Spleen (tissue), 7 donors: ENCODE measurements at regions not wholly inside any gene's neighbourhood (a gene's known extent, or its start where the extent isn't known, plus 50 kb on each side); places are given as distances from the start of the nearest gene placed in this dataset.

Experiments used
- CTCF ChIP-seq, 11 experiments: fragments of 200-600 bp in 7 of 11; fragments of 450-650 bp in 4 of 11; sonication (generic) in 4 of 11; IDR thresholded peaks in 8 of 11; conservative IDR thresholded peaks in 3 of 11; 1 replicate in 7 of 11; 2 replicates in 4 of 11; pipeline versions ENCODE4 v1.4.0 to v1.8.0; 2016 to 2021; ENCODE audit warnings: antibody characterized with exemption in 11 of 11, inconsistent platforms in 4 of 11, mild to moderate bottlenecking in 1 of 11
- POLR2A ChIP-seq, 3 donors: fragments of 450-650 bp; IDR thresholded peaks; one replicate each; pipeline ENCODE4 v1.5.1; 2017; ENCODE audit warnings: antibody characterized with exemption in 3 of 3, mild to moderate bottlenecking in 1 of 3
- POLR2AphosphoS5 ChIP-seq, 3 donors: sonication (generic); formaldehyde crosslinking; IDR thresholded peaks; one replicate each; pipeline ENCODE4 v1.5.1; 2017; ENCODE audit warnings: antibody characterized with exemption in 3 of 3
- donor health status: DM: no; HTN: no; CAD: no; lungs with moderate emphysema.
- donor health status: DM: no; HTN: no; CAD: no.
- donor health status: DM: no; HTN: no; CAD: no.

DNA sequence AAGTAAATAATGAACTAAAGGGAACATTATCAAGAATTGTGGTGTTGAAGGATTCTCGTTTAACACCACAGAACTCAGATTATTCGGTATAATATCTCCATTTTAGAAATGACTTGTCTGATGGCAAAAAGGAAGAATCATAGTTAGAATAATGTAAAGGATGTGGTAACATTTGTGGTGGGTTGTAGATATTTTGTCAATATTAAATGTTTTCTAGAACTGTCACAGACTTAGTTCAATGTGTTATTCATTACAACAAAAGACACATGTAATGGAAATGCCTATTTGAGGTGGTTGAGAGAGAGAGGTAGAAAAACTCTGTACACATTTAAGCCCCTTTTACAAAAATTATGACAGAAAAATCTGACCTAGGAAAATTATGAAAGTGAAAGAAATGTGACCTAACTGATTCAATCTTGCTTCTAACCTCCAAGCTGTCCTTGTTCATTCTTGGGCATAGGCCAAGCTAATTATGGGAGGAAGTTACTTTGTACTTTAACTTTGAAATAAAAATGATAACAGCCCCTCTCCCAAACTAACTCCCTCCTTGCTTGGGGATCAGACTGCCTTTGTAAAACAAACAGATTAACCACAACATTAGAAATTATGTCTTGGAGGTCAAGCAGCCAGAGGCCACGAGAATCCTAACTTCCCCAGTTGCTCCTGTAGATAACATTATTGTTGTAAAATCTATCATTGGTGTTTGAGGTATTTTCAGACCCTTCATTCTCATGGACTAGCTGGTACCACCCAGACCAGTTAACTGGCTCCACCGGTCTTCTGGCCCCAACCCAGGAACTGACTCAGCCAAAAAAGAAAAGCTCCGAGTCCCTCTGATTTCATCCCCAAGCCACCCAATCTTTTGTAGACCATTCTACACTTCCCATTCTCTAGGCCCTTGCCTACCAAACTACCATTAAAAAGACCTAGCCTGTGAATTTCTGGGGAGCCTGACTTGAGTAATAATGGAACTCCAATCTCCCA lies 1287.8 kb upstream of the CDH8 start:
- TF ChIP-seq CTCF (IDR thresholded peaks at IDR 0.05 in 8 of 11, conservative IDR thresholded peaks at IDR 0.05 in 3 of 11) (no peak), POLR2A (IDR thresholded peaks at IDR 0.05) (no peak), POLR2AphosphoS5 (IDR thresholded peaks at IDR 0.05) (no peak)
